Kidney (tissue), 13 donors: ENCODE measurements at regions not wholly inside any gene's neighbourhood (a gene's known extent, or its start where the extent isn't known, plus 50 kb on each side); places are given as distances from the start of the nearest gene placed in this dataset.

Experiments used
- DNase-seq, 5 donors: peaks; one replicate each; pipeline ENCODE4 v3.0.0-alpha.2; 2013 to 2020
- FAIRE-seq: peaks from 2 replicates; lab custom pipeline; 2012; peaks lifted over from hg19 to GRCh38; lab: Jason Lieb, UNC
- H3K27ac ChIP-seq, 2 donors: one replicate each; pipeline ENCODE4 v1.7.0; 2013; ENCODE audit warnings: low read depth in 2 of 2, low read length in 2 of 2, inconsistent platforms in 1 of 2
- H3K27me3 ChIP-seq: one replicate; pipeline ENCODE4 v1.7.1; 2013; ENCODE audit warnings: low read length, inconsistent platforms; ENCODE audit not compliant: control insufficient read depth, insufficient read depth
- H3K36me3 ChIP-seq, 3 donors: one replicate each; pipeline versions ENCODE4 v1.7.0 to v1.7.1; 2013; ENCODE audit warnings: low read length in 3 of 3, control low read depth in 1 of 3, inconsistent platforms in 1 of 3; ENCODE audit not compliant: insufficient read depth in 3 of 3, control insufficient read depth in 2 of 3
- H3K4me1 ChIP-seq, 3 donors: one replicate each; pipeline versions ENCODE4 v1.7.0 to v1.7.1; 2013; ENCODE audit warnings: low read length in 3 of 3, inconsistent platforms in 1 of 3, low read depth in 1 of 3; ENCODE audit not compliant: control insufficient read depth in 2 of 3, insufficient read depth in 2 of 3
- H3K4me3 ChIP-seq, 3 donors: one replicate each; pipeline versions ENCODE4 v1.7.0 to v1.8.1; 2013; ENCODE audit warnings: low read length in 3 of 3, control low read depth in 1 of 3, inconsistent platforms in 1 of 3
- H3K9ac ChIP-seq, 3 donors: one replicate each; pipeline versions ENCODE4 v1.7.0 to v1.7.1; 2013; ENCODE audit warnings: low read length in 3 of 3, control low read depth in 1 of 3, inconsistent platforms in 1 of 3
- H3K9me3 ChIP-seq, 3 donors: one replicate each; pipeline versions ENCODE4 v1.7.0 to v1.7.1; 2013; ENCODE audit warnings: low read length in 3 of 3, control low read depth in 1 of 3, inconsistent platforms in 1 of 3; ENCODE audit not compliant: control insufficient read depth in 2 of 3, insufficient read depth in 1 of 3
- CTCF ChIP-seq: IDR thresholded peaks from 3 replicates; pipeline ENCODE4 v1.5.1; 2012; ENCODE audit warnings: mild to moderate bottlenecking, moderate library complexity, borderline replicate concordance; ENCODE audit not compliant: insufficient read depth; ENCODE audit errors: extremely low read depth
- intact Hi-C: fragments of 100-400 bp; cut with DNase I; formaldehyde crosslinking; loops from one replicate; pipeline ENCODE4 v1.11.1; 2022
- donor health status: control.
- donor health status: control.
- donor health status: control.
- donor health status: control.
- donor health status: control.
- donor health status: DM: yes; HTN: yes; CAD: no.
- donor health status: Normal renal cell carcinoma (clear cell type).

GRCh38 chr14:22263961-22264360, 325.1 kb downstream of the DAD1 start:
- H3K9me3 ChIP-seq, result no peaks in the 10 kb centered on the region
- no peaks in the 10 kb centered on the region for H3K4me1 ChIP-seq
- no peaks in the 10 kb centered on the region for H3K27me3 ChIP-seq
- H3K27ac ChIP-seq, result no peak overlapping the region
- no peaks in the 10 kb centered on the region for H3K36me3 ChIP-seq
- H3K9ac ChIP-seq, result no peak overlapping the region
- no peak for DNase-seq
- FAIRE-seq, result no peak
- no peak for TF ChIP-seq CTCF
- no peak overlapping the region for H3K4me3 ChIP-seq
- intact Hi-C loops, result no loop called here

DNA sequence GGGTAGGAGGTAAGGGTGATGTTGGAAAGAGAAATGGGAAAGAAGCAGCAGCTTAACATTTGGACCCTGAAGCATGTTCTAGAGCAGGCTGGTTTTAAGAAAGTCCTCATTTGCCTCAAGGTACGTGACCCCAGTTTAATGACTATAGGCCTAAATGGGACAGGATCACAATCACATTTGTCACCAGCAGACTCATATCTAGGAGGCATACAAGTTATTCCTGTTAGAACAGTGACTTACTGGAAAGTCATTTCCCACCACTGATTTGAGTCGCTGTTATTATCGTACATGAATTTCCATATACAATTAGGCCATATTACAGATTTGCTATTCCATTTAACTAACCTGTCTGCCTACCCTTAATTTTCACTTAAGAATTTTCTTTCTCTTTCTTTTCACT, 326.1 kb downstream of the DAD1 start:
- Histone ChIP-seq H3K27me3 (no peaks in the 10 kb centered on the region), H3K36me3 (no peaks in the 10 kb centered on the region), H3K9ac (no peak overlapping the region), H3K9me3 (no peaks in the 10 kb centered on the region), H3K4me1 (no peaks in the 10 kb centered on the region), H3K4me3 (no peak overlapping the region), H3K27ac (no peak overlapping the region)
- DNase-seq (no peak), FAIRE-seq (no peak)
- no peak for TF ChIP-seq CTCF
- intact Hi-C loops, result no loop called here

DNA sequence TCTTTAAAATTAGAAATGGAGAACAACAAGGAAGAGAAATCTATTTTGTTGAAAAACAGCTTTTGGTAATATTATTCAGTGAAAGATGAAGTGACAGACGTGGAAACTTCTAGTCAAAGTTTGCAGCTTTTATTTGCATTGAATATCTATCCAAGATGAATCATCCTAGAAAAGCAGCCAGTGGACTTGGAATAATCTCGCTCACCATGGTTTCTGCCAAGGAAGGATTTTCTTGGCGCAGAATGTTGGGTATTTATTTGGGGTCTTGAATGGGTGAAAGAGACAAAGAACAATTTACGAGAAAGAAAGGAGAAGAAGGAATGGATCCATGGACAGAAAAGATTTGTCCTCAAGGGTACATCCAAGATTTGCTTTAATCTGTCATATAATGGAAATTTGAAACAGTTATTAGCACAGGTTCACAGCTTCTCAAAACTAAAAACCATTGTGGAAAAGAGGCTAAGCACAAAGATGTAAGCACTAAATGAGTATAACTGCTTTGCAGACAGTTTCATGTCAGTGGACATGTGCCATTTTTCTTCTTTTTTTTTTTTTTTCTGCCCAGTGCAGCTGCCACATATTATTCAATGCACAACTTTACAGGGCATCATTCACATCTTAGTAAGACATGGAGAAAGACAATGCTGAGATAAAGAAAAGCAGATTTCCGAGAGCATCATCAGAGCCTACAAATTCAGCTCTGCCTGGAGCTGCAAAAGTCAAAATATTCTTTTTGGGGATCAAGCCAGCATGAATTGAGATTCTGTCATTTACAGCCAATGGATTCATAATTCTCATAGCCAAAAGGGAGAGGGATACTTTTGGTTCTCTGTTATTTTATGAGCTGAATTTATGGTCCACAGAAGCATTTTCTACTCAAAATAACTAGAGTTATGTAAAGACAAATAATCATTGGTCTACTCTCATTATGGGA, 333.7 kb downstream of the DAD1 start:
- Histone ChIP-seq H3K9ac (no peak overlapping the region), H3K27ac (no peak overlapping the region), H3K9me3 (no peaks in the 10 kb centered on the region), H3K4me3 (no peak overlapping the region), H3K36me3 (no peaks in the 10 kb centered on the region), H3K27me3 (no peaks in the 10 kb centered on the region), H3K4me1 (no peaks in the 10 kb centered on the region)
- FAIRE-seq, result no peak
- intact Hi-C loops, result no loop called here
- no peak for TF ChIP-seq CTCF
- no peak for DNase-seq
